Liver (tissue), 8 donors: ENCODE measurements at regions not wholly inside any gene's neighbourhood (a gene's known extent, or its start where the extent isn't known, plus 50 kb on each side); places are given as distances from the start of the nearest gene placed in this dataset.

Experiments used
- DNase-seq: peaks from one replicate; pipeline ENCODE4 v3.0.0-alpha.2; 2017; ENCODE audit warnings: low spot score
- H3K27ac ChIP-seq, 2 donors: one replicate each; pipeline ENCODE4 v1.7.0; 2013; ENCODE audit warnings: inconsistent platforms in 2 of 2, low read length in 2 of 2, control low read depth in 1 of 2, low read depth in 1 of 2, mild to moderate bottlenecking in 1 of 2
- H3K27me3 ChIP-seq, 4 donors: one replicate each; pipeline versions ENCODE4 v1.6.1 to v1.7.0; 2013; ENCODE audit warnings: low read length in 3 of 4, inconsistent platforms in 1 of 4, mild to moderate bottlenecking in 1 of 4, moderate library complexity in 1 of 4; ENCODE audit not compliant: control insufficient read depth in 4 of 4, insufficient read depth in 4 of 4
- H3K36me3 ChIP-seq, 4 donors: one replicate each; pipeline versions ENCODE4 v1.6.1 to v1.7.0; 2013; ENCODE audit warnings: low read length in 3 of 4, mild to moderate bottlenecking in 3 of 4, low read depth in 1 of 4, moderate library complexity in 1 of 4; ENCODE audit not compliant: control insufficient read depth in 4 of 4, insufficient read depth in 3 of 4
- H3K4me1 ChIP-seq, 4 donors: one replicate each; pipeline versions ENCODE4 v1.6.1 to v1.7.0; 2013; ENCODE audit warnings: low read length in 3 of 4, mild to moderate bottlenecking in 3 of 4, moderate library complexity in 1 of 4; ENCODE audit not compliant: control insufficient read depth in 4 of 4, insufficient read depth in 4 of 4
- H3K4me3 ChIP-seq, 3 donors: one replicate each; pipeline versions ENCODE4 v1.6.1 to v1.7.0; 2013; ENCODE audit warnings: low read length in 3 of 3, control low read depth in 1 of 3, low read depth in 1 of 3, mild to moderate bottlenecking in 1 of 3
- H3K9ac ChIP-seq, 2 donors: one replicate each; pipeline ENCODE4 v1.7.0; 2013; ENCODE audit warnings: low read length in 2 of 2, mild to moderate bottlenecking in 2 of 2, moderate library complexity in 2 of 2, control low read depth in 1 of 2, low read depth in 1 of 2
- H3K9me3 ChIP-seq, 4 donors: one replicate each; pipeline versions ENCODE4 v1.6.1 to v1.7.0; 2013; ENCODE audit warnings: low read length in 3 of 4; ENCODE audit not compliant: control insufficient read depth in 4 of 4
- ATF3 ChIP-seq: IDR thresholded peaks from 2 replicates; pipeline ENCODE4 v1.6.1; 2016; ENCODE audit warnings: antibody characterized with exemption
- EGR1 ChIP-seq, 2 donors: IDR thresholded peaks; 2 replicates each; pipeline ENCODE4 v1.6.1; 2016 to 2018; ENCODE audit warnings: antibody characterized with exemption in 2 of 2, low read depth in 2 of 2
- FOXA2 ChIP-seq: IDR thresholded peaks from 2 replicates; pipeline ENCODE4 v1.6.1; 2016; ENCODE audit warnings: antibody characterized with exemption
- GABPA ChIP-seq, 2 donors: IDR thresholded peaks in 1 of 2; conservative IDR thresholded peaks in 1 of 2; 2 replicates each; pipeline ENCODE4 v1.6.1; 2016; ENCODE audit warnings: antibody characterized with exemption in 2 of 2, mild to moderate bottlenecking in 1 of 2, moderate library complexity in 1 of 2
- HNF4A ChIP-seq, 2 donors: conservative IDR thresholded peaks; 2 replicates each; pipeline ENCODE4 v1.6.1; 2016; ENCODE audit warnings: antibody characterized with exemption in 2 of 2, mild to moderate bottlenecking in 2 of 2
- HNF4G ChIP-seq: IDR thresholded peaks from 2 replicates; pipeline ENCODE4 v1.6.1; 2016; ENCODE audit warnings: antibody characterized with exemption
- JUND ChIP-seq, 2 donors: IDR thresholded peaks; 2 replicates each; pipeline ENCODE4 v1.6.1; 2016; ENCODE audit warnings: antibody characterized with exemption in 2 of 2
- MAX ChIP-seq: IDR thresholded peaks from 2 replicates; pipeline ENCODE4 v1.6.1; 2016; ENCODE audit warnings: antibody characterized with exemption
- NR2F2 ChIP-seq: IDR thresholded peaks from 2 replicates; pipeline ENCODE4 v1.6.1; 2016; ENCODE audit warnings: antibody characterized with exemption
- RXRA ChIP-seq, 2 donors: IDR thresholded peaks; 2 replicates each; pipeline ENCODE4 v1.6.1; 2017 to 2018; ENCODE audit warnings: antibody characterized with exemption in 2 of 2, mild to moderate bottlenecking in 1 of 2
- SP1 ChIP-seq: IDR thresholded peaks from 2 replicates; pipeline ENCODE4 v1.6.1; 2018; ENCODE audit warnings: antibody characterized with exemption, mild to moderate bottlenecking
- YY1 ChIP-seq: IDR thresholded peaks from 2 replicates; pipeline ENCODE4 v1.6.1; 2016; ENCODE audit warnings: antibody characterized with exemption, mild to moderate bottlenecking
- ZBTB33 ChIP-seq: IDR thresholded peaks from 2 replicates; pipeline ENCODE4 v1.6.1; 2016; ENCODE audit warnings: antibody characterized with exemption
- WGBS: extraction: QIAGEN DNeasy Blood & Tissue Kit; methylation state at CpG from one replicate; pipeline ENCODE4 v1.1.7; 2013; 5-methylcytosine and 5-hydroxymethylcytosine counted together
- TF ChIP-seq, protein P1 (sequence below): fragments of 150-350 bp; IDR thresholded peaks from 2 replicates; pipeline ENCODE4 v1.5.1; 2017; ENCODE audit warnings: improper control_type of control experiment, low read depth, low read length; ENCODE audit not compliant: missing input control
- donor health status: healthy.
- donor health status: healthy.
- donor health status: healthy.
- donor health status: healthy.
- donor health status: healthy.

DNA sequence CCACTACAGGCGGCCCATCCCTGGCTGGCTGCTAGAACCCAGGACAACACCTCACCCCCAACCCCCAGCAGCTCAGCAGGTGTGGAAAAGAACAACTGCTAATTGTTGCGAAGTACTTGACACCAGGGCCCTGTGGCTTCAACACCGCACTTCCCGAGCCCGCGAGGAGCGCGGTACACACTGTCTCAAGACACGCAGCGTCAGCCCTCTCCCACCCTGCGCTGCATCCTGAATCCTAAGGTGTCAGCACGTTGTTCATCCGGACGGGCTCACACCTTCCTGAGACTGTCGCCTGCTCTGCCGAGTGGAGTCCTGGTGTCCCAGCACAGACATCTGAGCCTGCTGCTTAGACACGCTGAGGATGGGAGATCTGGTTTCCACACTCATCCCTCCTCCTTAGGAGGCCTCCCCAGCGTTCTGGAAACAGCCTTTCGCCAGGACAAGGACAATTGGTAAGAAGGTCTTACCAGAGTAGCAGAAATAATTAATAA, 1336.2 kb downstream of the BRD1 start:
- H3K27me3 ChIP-seq, result peaks cover 6 to 18% (median 17%) of the 10 kb centered on the region in 4 donors
- no peaks in the 10 kb centered on the region for H3K36me3 ChIP-seq
- no peak for DNase-seq
- no peaks in the 10 kb centered on the region for H3K9me3 ChIP-seq
- peaks cover 0 to 5% (median under 1%) of the 10 kb centered on the region in 4 donors for H3K4me1 ChIP-seq
- no peak overlapping the region for H3K27ac ChIP-seq
- TF ChIP-seq EGR1 (IDR thresholded peaks at IDR 0.05; ENCODE audit: low read depth in 2 of 2) (no peak), ATF3 (no peak)
- TF ChIP-seq, protein P1, sequence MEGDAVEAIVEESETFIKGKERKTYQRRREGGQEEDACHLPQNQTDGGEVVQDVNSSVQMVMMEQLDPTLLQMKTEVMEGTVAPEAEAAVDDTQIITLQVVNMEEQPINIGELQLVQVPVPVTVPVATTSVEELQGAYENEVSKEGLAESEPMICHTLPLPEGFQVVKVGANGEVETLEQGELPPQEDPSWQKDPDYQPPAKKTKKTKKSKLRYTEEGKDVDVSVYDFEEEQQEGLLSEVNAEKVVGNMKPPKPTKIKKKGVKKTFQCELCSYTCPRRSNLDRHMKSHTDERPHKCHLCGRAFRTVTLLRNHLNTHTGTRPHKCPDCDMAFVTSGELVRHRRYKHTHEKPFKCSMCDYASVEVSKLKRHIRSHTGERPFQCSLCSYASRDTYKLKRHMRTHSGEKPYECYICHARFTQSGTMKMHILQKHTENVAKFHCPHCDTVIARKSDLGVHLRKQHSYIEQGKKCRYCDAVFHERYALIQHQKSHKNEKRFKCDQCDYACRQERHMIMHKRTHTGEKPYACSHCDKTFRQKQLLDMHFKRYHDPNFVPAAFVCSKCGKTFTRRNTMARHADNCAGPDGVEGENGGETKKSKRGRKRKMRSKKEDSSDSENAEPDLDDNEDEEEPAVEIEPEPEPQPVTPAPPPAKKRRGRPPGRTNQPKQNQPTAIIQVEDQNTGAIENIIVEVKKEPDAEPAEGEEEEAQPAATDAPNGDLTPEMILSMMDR, result no peak
- 19% methylated on average over 19 of the region's 19 CpGs for whole genome bisulfite sequencing
- no peak overlapping the region for H3K4me3 ChIP-seq
- no peak overlapping the region for H3K9ac ChIP-seq

- TF ChIP-seq YY1 (no peak), GABPA (IDR thresholded peaks at IDR 0.05 in 1 of 2, conservative IDR thresholded peaks at IDR 0.05 in 1 of 2) (no peak), JUND (IDR thresholded peaks at IDR 0.05) (no peak), FOXA2 (no peak), EGR1 (IDR thresholded peaks at IDR 0.05; ENCODE audit: low read depth in 2 of 2) (no peak), HNF4A (conservative IDR thresholded peaks at IDR 0.05) (no peak), RXRA (IDR thresholded peaks at IDR 0.05) (no peak), MAX (no peak), HNF4G (no peak), ZBTB33 (no peak), NR2F2 (no peak), SP1 (no peak)
- TF ChIP-seq, protein P1, result no peak
- no peak for DNase-seq
- Histone ChIP-seq H3K4me3 (no peak overlapping the region), H3K9me3 (no peaks in the 10 kb centered on the region), H3K27ac (no peak overlapping the region), H3K4me1 (peaks cover 0 to 5% (median under 1%) of the 10 kb centered on the region in 4 donors), H3K27me3 (peaks cover 6 to 18% (median 17%) of the 10 kb centered on the region in 4 donors), H3K36me3 (no peaks in the 10 kb centered on the region), H3K9ac (no peak overlapping the region)
- WGBS, result 3% methylated on average over 51 of the region's 51 CpGs
These were observed 1336.9 kb downstream of the BRD1 start for GRCh38 chr22:48490500-48491411.
